Hypothalamus (tissue), 51 donors: ENCODE measurements at regions not wholly inside any gene's neighbourhood (a gene's known extent, or its start where the extent isn't known, plus 50 kb on each side); places are given as distances from the start of the nearest gene placed in this dataset.
"Not testable (repeated sequence)": the region's sequence is repeated elsewhere in the genome, so short reads cannot be mapped to it uniquely, and the experiment has no call there.

Experiments
- DNase-seq, 51 donors: peaks; one replicate each; lab custom pipeline; 2025; lab: John Stamatoyannopoulos, UW

DNA sequence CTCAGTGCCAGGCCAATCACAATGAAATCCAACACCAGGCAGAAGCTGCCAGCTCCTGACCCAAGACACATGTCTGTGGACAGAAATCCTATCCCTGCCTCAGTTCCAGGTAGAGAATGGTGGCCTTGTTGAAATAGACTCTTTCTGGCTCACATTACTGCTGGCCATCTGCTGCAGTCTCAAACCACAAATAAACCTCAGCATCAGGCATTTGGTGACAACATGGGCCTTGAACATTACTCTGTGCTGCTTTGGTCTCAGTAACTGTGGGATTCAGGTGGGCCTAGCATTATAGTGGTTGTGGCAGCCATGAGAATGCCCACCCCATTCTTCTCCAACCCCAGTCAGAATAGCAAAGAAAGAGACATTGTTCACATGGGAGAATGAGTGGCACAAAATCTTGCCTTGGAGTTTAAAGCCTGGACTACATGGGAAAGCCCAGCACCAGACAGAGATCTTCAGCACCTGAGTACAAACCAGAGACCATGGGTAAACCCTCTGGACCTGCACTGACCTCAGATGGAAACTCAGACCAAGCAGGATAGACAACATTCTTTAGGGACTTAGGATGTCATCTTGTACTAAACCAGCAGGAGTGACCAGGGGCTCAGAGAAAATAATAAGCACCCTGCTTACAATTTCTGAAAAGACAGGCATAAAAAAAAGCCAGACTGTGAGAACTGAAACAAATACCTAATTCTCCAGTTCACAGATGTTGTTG, 50.4 kb upstream of the TRAM1L1 start:
- no peak for DNase-seq

- no peak for DNase-seq
These were observed 51.8 kb upstream of the TRAM1L1 start for GRCh38 chr4:117137145-117137544.

GRCh38 chr4:117138732-117139131, 53.4 kb upstream of the TRAM1L1 start:
- not testable (repeated sequence) for DNase-seq

DNA sequence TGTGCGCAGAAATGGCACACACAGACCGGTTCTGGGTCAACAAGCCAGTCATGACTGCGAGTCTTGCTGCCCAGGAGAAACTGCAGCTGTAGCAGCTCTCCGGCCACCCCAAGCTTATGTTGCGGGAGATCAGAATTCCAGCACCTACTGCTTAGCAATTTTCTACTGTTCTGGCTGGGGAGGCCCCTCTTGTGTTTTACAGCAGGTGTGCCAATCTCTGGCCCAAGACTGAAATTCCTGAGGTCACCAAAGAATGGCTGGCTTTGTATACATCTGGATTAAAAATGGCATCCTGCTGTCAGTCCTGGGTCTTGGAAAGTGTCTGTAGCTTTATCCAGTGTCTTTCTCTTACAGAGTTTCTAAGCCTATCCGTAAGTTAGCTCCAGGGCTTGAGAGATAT, 68.9 kb upstream of the TRAM1L1 start:
- peak in 1 of 51 donors; percentile 1 for DNase-seq

GRCh38 chr4:117156806-117157205, 71.4 kb upstream of the TRAM1L1 start:
- DNase-seq = no peak

DNA sequence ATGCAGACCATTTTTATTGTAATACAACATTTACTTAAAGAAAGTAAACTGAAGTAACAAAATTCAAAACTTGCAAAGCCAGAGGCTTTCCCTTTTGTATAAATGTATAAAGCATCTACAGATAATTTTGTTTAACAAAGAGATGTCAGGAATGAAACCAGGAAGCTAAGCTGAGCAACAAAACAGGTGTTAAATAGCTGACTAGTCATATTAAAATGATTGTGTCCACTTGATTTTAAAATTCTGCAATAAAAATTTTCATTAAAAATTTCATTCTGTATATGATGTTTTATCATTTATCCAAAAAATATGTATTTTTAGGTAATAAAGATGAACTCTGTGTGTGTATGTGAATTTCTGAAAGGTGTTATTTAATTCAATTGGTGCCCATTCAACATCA, 72.0 kb upstream of the TRAM1L1 start:
- DNase-seq = no peak

DNA sequence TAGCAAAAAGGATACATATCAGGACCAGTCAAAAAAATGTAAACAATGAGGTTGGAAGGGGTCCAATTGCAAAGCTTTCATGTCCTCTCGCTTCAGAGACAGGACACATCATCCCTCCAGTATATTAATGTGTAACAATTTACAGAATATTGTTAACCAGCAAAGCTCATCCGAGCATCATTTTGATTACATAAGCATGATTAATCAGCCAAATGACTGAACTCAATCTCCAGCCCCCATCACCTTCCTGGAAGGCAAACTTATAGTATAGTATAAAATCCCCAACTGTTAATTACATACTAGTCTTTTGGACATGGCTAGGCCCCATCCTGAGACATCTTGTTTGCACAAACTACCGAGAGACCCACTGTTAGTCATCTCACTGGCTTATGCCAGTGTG, 77.6 kb upstream of the TRAM1L1 start:
- no peak for DNase-seq

GRCh38 chr4:117164338-117164737, 79.0 kb upstream of the TRAM1L1 start:
- no peak for DNase-seq

- not testable (repeated sequence) for DNase-seq
These were observed 90.0 kb upstream of the TRAM1L1 start for GRCh38 chr4:117175369-117175768.

DNA sequence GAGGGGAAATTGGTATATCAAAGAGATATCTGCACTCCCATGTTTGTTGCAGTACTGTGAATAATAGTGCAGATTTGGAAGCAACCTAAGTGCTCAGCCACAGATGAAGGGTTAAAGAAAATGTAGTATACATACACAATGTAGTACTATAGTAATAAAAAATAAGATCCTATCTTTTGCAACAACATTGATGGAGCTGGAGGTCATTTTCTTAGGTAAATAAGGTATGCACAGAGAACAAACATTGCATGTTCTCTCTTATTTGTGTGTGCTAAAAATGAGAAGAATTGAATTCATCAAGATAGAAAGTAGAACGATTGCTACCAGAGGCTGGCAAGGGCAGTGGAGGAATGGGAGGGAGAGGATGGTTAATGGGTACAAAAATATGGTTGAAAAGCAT, 117.9 kb upstream of the TRAM1L1 start:
- no peak for DNase-seq

DNA sequence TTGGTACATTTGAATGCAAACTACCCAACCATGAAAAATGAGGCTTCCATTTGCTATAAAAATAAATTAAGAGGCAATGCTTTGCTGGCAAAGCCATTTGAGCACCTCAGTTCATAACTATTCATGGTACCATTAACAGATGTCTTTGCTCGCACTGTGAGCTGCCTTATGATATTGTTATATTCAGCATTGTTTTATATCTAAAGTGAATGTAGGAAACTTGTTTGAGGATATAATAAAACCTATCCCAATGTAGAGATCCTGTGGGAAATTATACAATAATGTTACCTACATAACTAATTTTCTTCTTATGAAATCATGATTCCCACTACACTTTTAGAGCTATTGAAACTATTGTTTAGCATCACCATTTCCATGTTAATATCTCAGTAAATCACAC, 125.2 kb upstream of the TRAM1L1 start:
- DNase-seq = no peak

GRCh38 chr4:117224256-117224655, 138.9 kb upstream of the TRAM1L1 start:
- no peak for DNase-seq

DNA sequence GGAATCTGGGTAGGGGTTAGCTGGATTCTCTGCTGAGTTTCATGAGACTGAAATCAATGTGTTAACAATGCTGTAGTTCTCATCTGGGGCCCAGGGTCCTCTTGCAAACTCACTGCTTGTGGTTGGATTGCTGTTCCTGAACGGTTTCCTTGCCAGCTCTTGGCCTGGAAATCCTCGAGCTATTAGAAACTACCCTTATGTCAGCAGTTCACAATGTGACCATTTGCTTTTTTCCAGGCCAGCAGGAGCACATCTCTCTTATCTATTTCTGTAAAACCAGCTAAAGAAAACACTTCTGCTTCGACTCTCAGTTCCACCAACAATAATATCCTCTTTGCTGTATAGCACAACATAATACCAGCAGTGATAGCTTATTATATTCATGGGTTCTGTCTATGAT, 140.1 kb upstream of the TRAM1L1 start:
- no peak for DNase-seq

- no peak for DNase-seq
These were observed 142.5 kb upstream of the TRAM1L1 start for GRCh38 chr4:117227925-117228324.

DNA sequence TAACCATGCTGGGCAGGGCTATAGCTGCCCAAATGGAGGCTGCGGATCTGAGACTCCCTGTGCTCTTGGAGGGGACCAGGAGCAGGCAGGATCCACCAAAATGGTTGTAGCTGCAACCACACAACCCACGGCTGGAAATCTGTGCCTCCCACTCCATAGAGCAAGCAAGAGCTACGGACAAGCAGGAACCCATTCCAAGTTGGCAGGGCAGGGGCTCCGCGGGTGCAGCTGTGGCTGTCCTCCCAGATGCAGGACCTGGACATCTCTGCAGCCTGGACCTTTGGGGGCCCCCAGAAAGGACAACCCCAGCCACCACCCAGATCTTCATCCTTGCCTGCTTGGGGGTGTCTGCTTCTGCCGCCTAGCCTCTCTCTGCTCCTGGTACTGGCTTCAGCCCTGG, 154.1 kb upstream of the TRAM1L1 start:
- DNase-seq = no peak

GRCh38 chr4:117249333-117249732, 164.0 kb upstream of the TRAM1L1 start:
- no peak for DNase-seq

DNA sequence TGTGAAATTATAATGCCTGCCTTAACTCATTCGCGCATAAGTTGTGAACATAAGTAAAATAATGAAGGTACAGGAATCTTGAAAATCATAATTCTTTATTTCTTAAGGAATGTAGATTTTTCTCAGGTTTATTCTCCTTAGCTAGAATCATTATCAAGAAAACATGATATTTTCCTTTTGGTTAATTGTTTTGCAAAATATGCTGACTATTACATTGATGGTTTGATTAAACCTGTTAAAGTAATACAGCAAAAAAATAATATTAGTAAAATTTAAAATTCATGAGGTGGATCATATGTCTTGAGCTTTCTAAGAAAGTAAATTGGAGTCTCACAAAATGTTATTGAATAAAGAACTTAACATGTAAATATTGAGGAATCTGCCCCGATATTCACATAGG, 178.7 kb upstream of the TRAM1L1 start:
- no peak for DNase-seq

DNA sequence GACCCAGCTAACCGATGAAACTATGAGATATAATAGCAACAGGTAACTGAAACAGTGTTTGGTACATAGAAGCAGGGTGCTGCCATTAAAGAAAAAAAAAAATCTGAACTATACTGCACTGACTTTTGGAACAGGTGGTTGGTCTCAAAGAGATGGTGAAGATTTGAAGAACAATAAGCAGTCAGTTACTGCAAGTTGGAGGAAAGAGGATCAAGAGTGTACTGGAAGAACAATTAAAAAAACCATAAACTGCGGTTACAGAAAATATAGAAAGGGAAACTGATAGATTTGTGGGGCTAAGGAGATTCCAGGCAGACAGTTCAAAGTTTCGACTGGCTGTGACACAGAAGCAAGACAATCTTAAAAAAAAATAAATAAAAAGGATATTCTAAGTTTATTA, 181.9 kb upstream of the TRAM1L1 start:
- DNase-seq = no peak

- no peak for DNase-seq
These were observed 199.4 kb upstream of the TRAM1L1 start for GRCh38 chr4:117284736-117285135.

DNA sequence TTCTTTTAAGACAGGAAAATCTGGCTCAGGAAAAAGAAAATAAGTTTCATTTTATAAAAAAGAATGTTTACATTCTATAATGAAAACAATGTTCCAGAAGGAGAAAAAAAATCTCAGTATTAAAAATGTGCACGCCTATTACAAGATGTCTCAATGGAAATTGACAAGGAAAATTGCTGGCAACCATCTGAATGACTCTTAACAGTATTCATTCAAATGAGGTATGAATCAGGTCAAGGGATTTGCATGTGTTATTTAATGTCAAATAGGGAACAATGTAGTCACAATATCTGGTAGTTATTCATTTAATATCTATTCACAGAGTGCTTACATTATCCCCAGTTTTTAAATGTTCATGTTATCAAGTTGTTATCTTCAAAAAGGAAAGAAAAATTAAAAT, 208.4 kb upstream of the TRAM1L1 start:
- no peak for DNase-seq

DNA sequence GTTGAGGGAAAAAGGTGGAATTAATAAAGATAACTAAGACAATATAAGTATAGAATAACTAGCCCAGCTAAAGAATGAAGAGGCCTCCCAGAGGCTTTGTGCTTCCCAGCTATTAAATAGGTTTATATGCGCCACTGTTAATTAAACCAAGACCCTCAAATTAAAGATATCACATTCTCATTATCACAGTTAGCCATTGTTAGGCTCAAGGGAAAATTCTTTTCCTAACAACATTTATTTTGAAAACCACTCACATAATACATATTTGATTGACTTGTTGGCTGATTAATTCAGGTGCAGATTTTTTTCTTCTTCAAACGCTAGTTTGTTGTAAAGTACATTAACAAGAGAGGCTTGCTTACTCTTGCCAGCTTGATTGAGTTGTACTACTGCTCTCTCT, 216.8 kb upstream of the TRAM1L1 start:
- no peak for DNase-seq

DNA sequence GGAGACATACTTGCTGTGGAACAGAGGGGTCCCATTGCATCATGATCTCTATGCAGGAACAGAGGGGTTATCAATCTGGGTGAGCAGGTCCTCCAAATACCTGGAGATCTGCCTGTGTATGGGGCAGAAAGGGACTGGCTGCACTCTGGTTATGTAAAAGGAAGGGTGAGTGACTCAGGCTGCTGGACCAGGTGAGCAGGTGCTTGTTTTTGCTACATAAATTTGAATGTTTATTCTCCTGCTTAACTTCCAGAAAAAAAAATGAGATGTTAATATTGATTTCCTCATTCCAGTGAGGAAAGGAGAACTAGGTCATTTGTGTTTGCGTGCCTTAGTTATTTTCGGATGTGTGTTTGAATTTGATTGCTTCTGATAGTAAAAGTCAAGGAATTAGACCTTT, 225.8 kb upstream of the TRAM1L1 start:
- no peak for DNase-seq

GRCh38 chr4:117311989-117312388, 226.6 kb upstream of the TRAM1L1 start:
- DNase-seq = no peak
